Adipocyte (in vitro differentiated cells): ENCODE measurements at regions not wholly inside any gene's neighbourhood (a gene's known extent, or its start where the extent isn't known, plus 50 kb on each side); places are given as distances from the start of the nearest gene placed in this dataset.

Experiments used
- DNase-seq: peaks from one replicate; pipeline ENCODE4 v3.0.0-alpha.2; 2015; ENCODE audit warnings: low read depth
- H3K27me3 ChIP-seq: replicated peaks from 2 replicates; pipeline ENCODE4 v1.7.0; 2013; ENCODE audit warnings: mild to moderate bottlenecking, low read length, moderate library complexity; ENCODE audit not compliant: control insufficient read depth, insufficient read depth
- H3K36me3 ChIP-seq: 2 replicates; pipeline ENCODE4 v1.7.0; 2013; ENCODE audit warnings: low read length, mild to moderate bottlenecking, moderate library complexity; ENCODE audit not compliant: control insufficient read depth, insufficient read depth, severe bottlenecking
- H3K4me1 ChIP-seq: 2 replicates; pipeline ENCODE4 v1.7.0; 2013; ENCODE audit warnings: mild to moderate bottlenecking, low read length, moderate library complexity; ENCODE audit not compliant: control insufficient read depth, insufficient read depth
- H3K4me3 ChIP-seq: 2 replicates; pipeline ENCODE4 v1.7.0; 2013; ENCODE audit warnings: mild to moderate bottlenecking, low read length, moderate library complexity
- H3K9ac ChIP-seq: 2 replicates; pipeline ENCODE4 v1.7.0; 2013; ENCODE audit warnings: mild to moderate bottlenecking, low read length, moderate library complexity
- H3K9me3 ChIP-seq: 2 replicates; pipeline ENCODE4 v1.7.0; 2013; ENCODE audit warnings: mild to moderate bottlenecking, low read length, moderate library complexity; ENCODE audit not compliant: control insufficient read depth

DNA sequence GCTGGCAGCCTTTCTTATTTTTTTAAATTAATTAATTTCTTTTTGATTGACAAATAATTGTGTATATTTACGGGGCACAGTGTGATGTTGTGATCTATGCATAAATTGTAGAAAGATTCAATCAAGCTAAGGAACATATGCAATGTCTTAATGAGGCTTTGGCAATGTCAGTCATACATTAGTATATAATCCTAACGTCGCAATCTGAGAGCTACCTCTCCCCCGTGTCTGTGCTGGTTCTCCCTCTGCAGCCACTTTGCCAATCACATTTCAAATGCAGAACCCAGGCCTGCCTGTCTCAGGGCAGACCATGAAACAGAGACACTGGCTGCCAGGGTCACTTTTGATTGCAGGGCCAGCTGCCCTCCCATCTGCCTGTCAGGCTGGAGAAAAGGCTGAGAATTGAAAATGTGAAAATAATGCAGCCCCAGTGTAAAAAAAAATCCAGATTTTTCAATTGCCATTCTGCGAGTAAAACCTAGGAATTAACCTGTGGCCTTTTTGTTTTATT, 56.3 kb downstream of the SLC24A2 start:
- no peak for DNase-seq
- Histone ChIP-seq H3K9ac (no peak overlapping the region), H3K4me3 (no peak overlapping the region), H3K9me3 (no peaks in the 10 kb centered on the region), H3K36me3 (no peaks in the 10 kb centered on the region), H3K4me1 (no peaks in the 10 kb centered on the region), H3K27me3 (peaks cover 4% of the 10 kb centered on the region)

- DNase-seq = no peak
- no peak overlapping the region for H3K9ac ChIP-seq
- peaks cover under 1% of the 10 kb centered on the region for H3K27me3 ChIP-seq
- no peak overlapping the region for H3K4me3 ChIP-seq
- no peaks in the 10 kb centered on the region for H3K4me1 ChIP-seq
- H3K36me3 ChIP-seq = no peaks in the 10 kb centered on the region
- H3K9me3 ChIP-seq = no peaks in the 10 kb centered on the region
Measured at GRCh38 chr9:19728101-19728500, 60.7 kb downstream of the SLC24A2 start.

DNA sequence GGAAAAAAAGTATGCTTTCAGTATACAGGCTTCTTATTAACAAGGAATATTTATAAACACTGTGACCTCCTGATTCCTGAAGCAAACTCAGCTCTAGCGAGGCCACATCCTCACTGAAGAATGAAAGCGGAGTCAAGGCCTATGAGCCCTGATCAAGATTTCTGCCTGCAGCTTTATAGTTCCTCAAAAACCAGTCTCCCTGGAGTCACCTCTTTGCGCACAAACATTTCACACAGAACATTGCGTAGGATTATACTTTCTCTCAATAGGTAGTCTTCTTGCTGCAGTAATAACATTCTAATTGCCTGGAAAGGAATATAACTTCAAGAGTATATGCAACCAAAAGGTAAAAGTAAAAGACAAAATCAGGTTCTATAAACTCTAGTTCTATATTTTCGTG, 62.9 kb downstream of the SLC24A2 start:
- no peak overlapping the region for H3K4me3 ChIP-seq
- H3K4me1 ChIP-seq = no peaks in the 10 kb centered on the region
- H3K9me3 ChIP-seq = no peaks in the 10 kb centered on the region
- H3K36me3 ChIP-seq = no peaks in the 10 kb centered on the region
- no peak overlapping the region for H3K9ac ChIP-seq
- H3K27me3 ChIP-seq = no peaks in the 10 kb centered on the region
- no peak for DNase-seq

- no peaks in the 10 kb centered on the region for H3K4me1 ChIP-seq
- H3K36me3 ChIP-seq = no peaks in the 10 kb centered on the region
- H3K27me3 ChIP-seq = peaks cover 10% of the 10 kb centered on the region
- peaks cover 2% of the 10 kb centered on the region for H3K9me3 ChIP-seq
- no peak overlapping the region for H3K4me3 ChIP-seq
- DNase-seq = peak; percentile 64
- no peak overlapping the region for H3K9ac ChIP-seq
Measured at GRCh38 chr9:19720377-19720776, 68.5 kb downstream of the SLC24A2 start.

GRCh38 chr9:19703702-19704101, 85.1 kb downstream of the SLC24A2 start:
- no peaks in the 10 kb centered on the region for H3K4me1 ChIP-seq
- H3K4me3 ChIP-seq = no peak overlapping the region
- DNase-seq = no peak
- no peaks in the 10 kb centered on the region for H3K9me3 ChIP-seq
- no peak overlapping the region for H3K9ac ChIP-seq
- no peaks in the 10 kb centered on the region for H3K36me3 ChIP-seq
- no peaks in the 10 kb centered on the region for H3K27me3 ChIP-seq

- no peaks in the 10 kb centered on the region for H3K4me1 ChIP-seq
- H3K9ac ChIP-seq = no peak overlapping the region
- no peaks in the 10 kb centered on the region for H3K36me3 ChIP-seq
- no peaks in the 10 kb centered on the region for H3K9me3 ChIP-seq
- H3K27me3 ChIP-seq = no peaks in the 10 kb centered on the region
- H3K4me3 ChIP-seq = no peak overlapping the region
- DNase-seq = no peak
Measured at GRCh38 chr9:19701991-19702390, 86.8 kb downstream of the SLC24A2 start.

DNA sequence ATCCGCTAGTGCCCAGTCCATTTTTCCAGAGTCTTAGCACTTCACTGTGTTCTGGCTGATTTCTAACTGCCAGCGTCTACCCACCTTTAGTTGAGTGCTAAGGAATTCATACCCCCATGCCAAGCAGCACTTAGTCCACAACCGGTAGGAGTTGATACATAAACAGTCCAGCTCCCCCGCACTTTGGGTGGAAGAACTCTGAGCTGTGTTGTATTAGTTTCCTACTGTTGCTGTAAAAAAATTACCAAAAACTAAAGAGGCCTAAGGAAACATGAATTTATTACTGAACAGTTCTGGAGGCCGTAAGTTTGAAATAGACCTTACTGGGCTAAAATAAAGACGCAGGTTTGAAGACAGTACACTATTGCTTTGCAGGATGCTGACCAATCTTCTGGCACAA, 87.6 kb downstream of the SLC24A2 start:
- DNase-seq = no peak
- H3K4me3 ChIP-seq = no peak overlapping the region
- no peak overlapping the region for H3K9ac ChIP-seq
- H3K27me3 ChIP-seq = no peaks in the 10 kb centered on the region
- H3K36me3 ChIP-seq = no peaks in the 10 kb centered on the region
- H3K4me1 ChIP-seq = no peaks in the 10 kb centered on the region
- H3K9me3 ChIP-seq = no peaks in the 10 kb centered on the region

DNA sequence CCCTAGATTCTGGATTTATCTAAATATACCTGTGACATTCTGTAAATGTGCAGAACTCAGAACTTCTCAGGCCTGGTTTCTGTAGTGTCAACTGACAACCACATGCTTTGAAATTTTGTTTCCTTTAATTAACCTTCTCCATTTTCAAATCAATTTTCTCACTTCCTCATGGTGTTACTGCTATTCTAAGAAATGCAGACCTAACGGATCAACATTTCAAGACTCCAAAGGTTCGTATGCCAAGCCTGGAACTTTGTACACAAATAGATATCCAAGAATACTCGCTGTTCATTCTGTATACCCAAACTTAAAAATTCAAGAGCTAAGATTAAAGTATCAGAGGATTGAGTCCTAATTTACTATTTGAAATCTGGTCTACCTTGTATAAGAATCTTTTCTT, 88.1 kb downstream of the SLC24A2 start:
- DNase-seq = no peak
- Histone ChIP-seq H3K4me3 (no peak overlapping the region), H3K27me3 (no peaks in the 10 kb centered on the region), H3K9ac (no peak overlapping the region), H3K36me3 (no peaks in the 10 kb centered on the region), H3K4me1 (no peaks in the 10 kb centered on the region), H3K9me3 (no peaks in the 10 kb centered on the region)

- H3K4me1 ChIP-seq = no peaks in the 10 kb centered on the region
- no peak for DNase-seq
- H3K36me3 ChIP-seq = no peaks in the 10 kb centered on the region
- H3K27me3 ChIP-seq = no peaks in the 10 kb centered on the region
- H3K9me3 ChIP-seq = no peaks in the 10 kb centered on the region
- no peak overlapping the region for H3K4me3 ChIP-seq
- H3K9ac ChIP-seq = no peak overlapping the region
Measured at GRCh38 chr9:19699756-19700155, 89.1 kb downstream of the SLC24A2 start.

- no peak for DNase-seq
- Histone ChIP-seq H3K4me3 (no peak overlapping the region), H3K9ac (no peak overlapping the region), H3K9me3 (no peaks in the 10 kb centered on the region), H3K36me3 (no peaks in the 10 kb centered on the region), H3K4me1 (no peaks in the 10 kb centered on the region), H3K27me3 (no peaks in the 10 kb centered on the region)
Measured at GRCh38 chr9:19698960-19699359, 89.9 kb downstream of the SLC24A2 start.

DNA sequence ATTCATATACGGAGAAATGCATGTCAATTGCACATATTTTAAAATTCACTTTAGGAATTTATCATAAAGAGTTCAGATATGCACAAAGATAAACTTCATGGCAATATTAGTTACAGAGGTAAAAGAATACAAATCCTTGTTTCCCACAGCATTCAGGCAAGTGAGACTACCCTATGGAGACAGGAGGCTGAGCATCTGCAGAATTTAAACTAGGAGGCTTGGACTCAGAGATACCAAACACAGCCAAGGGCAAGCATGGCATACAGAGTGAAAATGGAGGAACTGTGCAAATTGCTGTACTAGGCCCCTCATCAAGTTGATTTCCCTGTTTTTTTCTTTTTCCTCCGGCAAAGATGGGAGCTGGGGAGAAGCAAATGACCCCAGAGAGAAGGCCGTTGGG, 94.2 kb downstream of the SLC24A2 start:
- Histone ChIP-seq H3K9me3 (no peaks in the 10 kb centered on the region), H3K9ac (no peak overlapping the region), H3K4me3 (no peak overlapping the region), H3K4me1 (no peaks in the 10 kb centered on the region), H3K36me3 (no peaks in the 10 kb centered on the region), H3K27me3 (no peaks in the 10 kb centered on the region)
- DNase-seq = no peak

GRCh38 chr9:19690128-19690527, 98.7 kb downstream of the SLC24A2 start:
- Histone ChIP-seq H3K9ac (no peak overlapping the region), H3K9me3 (peaks cover 15% of the 10 kb centered on the region), H3K36me3 (no peaks in the 10 kb centered on the region), H3K27me3 (no peaks in the 10 kb centered on the region), H3K4me1 (no peaks in the 10 kb centered on the region), H3K4me3 (no peak overlapping the region)
- no peak for DNase-seq
